Stimulated activated CD4-positive, alpha-beta T cell treated with anti-CD3 and anti-CD28 coated beads, TNF-alpha, amount 100 ng/mL, for 1 hour (primary cell): ENCODE measurements at regions not wholly inside any gene's neighbourhood (a gene's known extent, or its start where the extent isn't known, plus 50 kb on each side); places are given as distances from the start of the nearest gene placed in this dataset.

Source experiments
- DNase-seq, 3 donors: peaks; one replicate each; pipeline ENCODE4 v3.0.0-alpha.2; 2020; ENCODE audit warnings: low read depth in 3 of 3, low spot score in 1 of 3

GRCh38 chr2:160630801-160631590, 137.4 kb upstream of the RBMS1 start:
- DNase-seq, result no peak

DNA sequence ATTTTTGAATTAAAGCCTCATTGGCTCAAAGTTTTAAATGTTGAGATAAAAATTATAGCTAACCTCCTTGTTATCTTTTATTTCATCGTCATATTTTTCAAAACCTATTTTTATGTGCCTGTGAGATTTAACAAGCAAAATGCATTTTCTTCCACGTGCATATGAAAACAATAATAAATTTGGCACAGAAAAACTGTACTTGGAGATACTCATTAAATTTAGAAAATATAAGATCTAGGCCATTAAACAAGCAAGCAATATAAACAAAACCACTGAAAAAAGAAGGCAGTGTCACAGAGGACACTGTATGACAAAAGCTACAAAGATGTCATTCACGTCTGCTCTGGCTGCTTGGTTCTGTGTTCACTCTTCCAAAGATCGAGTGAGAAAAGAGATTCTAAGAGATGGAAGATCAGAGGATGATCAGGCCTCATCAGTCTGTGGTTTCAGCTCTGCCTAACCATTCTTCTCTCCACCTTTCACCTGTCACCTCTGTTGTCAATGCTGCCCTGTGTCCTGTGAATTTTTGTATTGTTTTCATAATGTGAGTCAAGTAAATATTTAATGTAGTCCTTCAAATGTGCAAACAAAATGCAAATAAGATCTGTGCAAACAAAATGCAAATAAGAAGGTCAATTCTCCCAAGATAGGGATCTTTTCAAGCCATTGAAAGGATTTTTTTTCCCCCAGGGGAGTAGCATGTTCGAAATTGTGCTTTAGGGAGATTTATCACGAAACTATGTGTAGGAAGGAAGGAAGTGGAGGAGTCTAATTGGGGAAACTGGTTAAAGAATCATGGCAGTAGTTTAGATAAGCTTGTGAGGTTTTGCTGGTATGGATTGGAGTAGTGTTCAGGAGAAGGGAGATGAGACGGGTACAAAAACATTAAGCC, 138.7 kb upstream of the RBMS1 start:
- no peak for DNase-seq

- DNase-seq, result no peak
These were observed 140.8 kb upstream of the RBMS1 start for GRCh38 chr2:160634436-160634835.

DNA sequence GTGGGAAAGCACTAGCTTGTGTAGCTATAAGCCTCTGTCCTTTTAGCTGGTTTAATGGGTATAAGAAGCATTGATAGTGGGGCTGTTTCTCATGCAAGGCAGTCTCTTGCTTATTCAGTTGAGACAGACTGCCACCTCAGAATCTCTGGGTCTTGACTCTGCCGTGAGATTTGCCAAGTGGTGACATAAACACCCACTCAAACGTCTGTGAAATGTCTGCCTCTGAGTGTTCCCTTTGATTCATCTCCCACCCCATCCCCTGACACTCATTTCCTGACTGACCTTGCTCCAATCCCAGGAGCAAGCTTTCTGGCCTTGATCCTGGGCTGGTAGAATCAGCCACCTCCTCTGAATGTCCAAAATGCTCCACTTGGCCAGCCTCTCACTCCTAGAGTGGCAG, 141.9 kb upstream of the RBMS1 start:
- no peak for DNase-seq

DNA sequence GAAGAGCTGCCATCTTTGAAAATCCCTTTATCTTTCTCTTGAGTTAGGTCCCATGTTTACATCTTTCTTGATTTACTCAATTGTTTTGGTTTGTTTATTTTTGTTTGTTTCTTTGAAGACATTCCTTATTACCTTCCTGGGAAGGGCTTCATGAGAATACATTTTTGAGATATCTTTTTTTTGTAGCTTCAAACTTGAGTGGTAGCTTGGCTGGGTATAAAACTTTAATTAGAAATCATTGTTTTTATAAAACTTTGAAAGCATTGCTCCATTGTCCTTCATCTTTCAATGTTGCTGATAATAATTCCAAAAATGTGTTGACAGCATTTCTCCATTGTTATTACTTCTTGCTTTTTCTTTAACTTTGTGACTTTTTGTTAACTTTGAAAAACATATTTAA, 145.9 kb upstream of the RBMS1 start:
- DNase-seq, result no peak

DNA sequence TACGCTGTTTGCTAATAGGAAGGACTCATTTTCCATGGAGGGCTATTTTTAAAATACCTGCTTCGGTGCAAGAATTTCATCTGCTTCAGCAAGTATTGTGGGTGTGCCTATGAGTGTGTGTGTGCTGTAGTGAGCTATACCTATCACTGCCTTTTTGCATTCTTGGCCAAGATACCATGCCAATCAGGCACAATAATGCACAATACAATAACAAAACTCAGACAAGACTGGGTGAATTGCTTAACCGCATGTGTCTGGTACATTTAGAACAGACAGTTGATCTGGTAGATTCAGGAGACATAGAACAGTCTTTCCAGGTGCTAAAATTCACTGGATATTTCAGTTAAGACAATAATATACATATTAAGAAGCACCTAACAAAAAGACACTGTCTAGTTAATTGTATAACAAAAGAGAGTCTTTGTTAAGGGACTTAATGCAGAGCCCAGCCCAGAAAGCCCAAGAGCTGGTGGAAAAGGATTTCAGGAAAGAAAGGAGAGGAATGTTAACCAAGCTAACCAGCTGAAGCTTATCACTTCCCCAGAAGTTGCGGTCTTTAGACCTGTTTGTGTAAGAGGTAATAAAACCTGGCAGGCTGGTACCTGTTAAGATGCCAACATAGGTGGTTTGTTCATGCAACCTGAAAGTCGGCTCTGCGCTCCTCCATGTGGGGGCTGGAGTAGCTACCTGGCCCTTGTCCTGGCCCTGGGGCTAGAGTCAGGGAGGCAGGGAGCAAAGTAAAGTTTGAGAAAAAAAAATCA, 153.3 kb upstream of the RBMS1 start:
- DNase-seq, result no peak

DNA sequence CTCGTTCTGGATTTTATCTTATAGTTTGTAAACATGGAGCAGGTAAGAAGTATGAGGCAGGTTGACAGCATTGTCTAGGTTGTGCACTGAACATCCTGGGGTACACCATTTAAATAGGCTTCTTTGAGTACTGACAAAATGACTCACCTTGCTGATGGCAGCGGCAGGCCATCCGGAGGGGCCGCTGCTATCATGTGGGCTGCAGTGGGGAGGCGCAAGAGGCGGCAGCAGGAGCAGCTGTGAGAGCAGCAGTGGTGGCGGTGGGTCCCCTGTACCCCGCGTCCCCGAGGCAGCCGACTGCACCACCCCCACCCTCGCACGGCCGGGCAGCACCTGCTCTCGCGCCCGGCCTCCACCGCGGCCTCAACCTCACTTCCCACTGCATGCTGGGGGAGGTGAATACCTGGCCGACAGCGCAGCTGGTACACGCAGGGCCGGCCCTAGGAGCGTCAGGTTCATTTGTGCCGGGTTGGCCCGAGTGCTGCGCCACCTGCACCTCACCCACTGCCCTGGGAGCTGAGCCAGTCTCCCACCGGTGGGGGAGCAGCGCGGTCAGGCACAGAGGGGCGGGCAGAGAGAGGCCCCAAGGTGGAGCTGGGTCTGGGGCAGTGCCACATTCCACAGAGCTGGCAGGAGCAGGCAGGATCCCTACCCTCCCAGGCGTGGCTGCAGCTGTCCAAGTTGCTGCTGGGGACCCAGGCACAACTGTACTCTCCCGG, 154.5 kb upstream of the RBMS1 start:
- no peak for DNase-seq

- no peak for DNase-seq
These were observed 156.1 kb upstream of the RBMS1 start for GRCh38 chr2:160649698-160650097.

DNA sequence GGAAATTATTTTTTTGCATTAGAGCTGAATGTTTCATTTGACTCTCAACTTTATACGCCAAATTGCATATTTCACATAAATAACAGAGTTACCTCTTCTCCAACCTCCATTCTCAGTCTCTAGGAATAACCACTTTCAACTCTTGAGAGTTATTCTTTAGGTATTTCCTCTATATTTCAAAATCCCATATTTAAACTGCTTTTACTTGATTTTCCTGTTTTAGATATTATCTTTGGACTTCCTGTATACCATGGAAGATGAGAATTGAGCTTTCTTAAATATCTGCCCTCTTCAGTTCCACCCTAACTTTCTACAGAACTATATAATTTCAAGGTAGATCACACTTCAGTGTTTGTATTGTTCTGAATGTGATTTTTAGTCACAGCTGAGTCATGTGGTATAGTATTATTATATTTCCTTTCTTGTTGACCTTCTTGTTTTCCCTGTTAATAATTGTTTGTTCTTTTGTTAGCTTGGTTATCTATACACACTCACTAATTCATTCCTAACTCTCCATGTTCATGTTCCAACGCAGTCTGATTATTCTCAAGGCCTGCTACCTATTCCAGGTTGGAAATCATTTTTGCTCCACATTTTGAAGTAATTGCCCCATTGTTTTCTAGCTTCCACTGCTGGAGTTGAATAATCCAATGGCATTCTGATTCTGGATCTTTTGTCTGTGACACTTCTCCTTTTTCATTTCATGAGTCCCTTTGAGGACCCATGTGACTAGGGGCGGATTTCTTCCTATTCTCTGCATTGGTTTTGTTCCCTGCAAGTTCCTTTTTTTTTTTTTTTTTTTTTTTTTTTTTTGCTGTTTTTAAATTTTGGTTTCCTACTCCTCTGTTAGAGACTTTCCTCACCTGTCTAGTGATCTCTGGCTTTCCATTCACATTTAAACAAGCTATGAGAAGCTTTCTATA, 156.8 kb upstream of the RBMS1 start:
- no peak for DNase-seq

DNA sequence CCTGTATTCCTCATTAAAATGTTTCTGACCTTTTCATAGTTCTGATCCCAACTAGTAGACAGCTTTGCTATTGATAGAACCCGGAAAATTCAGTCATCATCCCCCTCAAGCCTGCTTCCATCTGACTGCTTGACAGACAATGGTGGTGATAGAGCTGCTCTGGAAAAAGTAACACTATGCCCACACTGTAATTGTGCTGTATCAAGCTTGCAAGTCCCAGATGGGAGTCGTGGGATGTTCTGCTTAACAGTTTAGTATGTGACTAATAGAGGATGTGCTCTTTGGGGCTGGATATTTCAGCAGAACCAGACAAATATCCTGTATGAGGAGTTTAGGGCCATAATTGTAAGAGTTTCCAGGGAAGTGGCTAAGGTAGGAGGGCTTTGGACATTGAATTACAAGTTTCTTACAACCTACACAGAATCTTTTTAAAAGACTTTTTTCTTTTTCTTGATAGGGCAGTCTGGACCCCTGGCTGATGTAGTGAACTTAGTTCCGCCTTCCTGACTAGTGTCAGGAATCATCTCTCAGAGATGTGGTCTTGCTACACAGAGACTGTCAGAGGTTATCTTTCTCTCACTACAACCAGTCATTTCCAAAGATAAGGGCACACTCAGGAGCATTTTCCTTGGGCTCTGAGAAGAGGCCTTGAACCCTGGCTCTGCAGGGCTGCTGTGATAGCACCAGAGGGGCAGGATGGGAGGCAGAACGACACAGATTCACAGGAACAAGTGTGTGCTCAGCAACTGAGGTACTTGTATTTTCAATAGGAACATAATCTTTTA, 158.0 kb upstream of the RBMS1 start:
- no peak for DNase-seq

DNA sequence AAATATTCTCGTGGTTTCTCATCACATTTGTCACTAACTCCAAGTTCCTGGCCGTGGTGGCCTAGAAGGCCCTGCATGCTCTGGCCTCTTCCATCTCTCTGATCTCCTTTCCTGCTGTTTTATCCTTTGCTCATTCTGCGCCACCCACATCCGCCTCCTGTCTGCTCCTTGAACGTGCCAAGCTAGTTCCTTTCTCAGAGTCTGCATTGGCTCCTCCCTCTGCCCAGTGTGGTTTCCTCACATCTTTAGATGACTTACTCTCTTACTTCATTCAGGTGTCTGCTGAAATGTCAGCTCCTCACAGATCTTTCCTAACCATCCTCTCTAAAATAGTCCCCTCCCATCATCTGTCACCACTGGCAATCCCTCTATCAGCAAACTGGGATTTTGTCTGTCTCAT, 158.6 kb upstream of the RBMS1 start:
- DNase-seq, result peak; percentile 7 to 25 (median 20)

- DNase-seq, result no peak
These were observed 163.6 kb upstream of the RBMS1 start for GRCh38 chr2:160657196-160657595.

- no peak for DNase-seq
These were observed 165.2 kb upstream of the RBMS1 start for GRCh38 chr2:160658851-160659250.

DNA sequence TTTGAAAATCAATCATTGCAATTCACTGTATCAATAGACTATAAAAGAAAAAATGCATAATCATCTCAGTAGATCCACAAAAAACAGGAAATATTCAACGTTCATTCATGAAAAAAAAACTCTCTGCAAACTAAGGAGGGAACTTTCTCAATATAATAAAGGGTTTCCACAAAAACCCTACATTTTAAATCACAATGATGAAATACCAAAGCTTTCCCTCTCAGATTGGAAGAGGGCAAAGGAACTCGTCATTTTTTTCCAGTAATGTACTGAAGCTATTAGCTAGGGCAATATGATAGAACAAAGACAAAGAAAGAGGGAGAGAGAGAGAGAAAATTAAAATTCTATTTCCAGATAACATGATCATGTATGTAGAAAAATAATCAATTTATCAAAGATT, 167.1 kb upstream of the RBMS1 start:
- DNase-seq, result no peak

- DNase-seq, result no peak
These were observed 171.1 kb upstream of the RBMS1 start for GRCh38 chr2:160664603-160665140.

- no peak for DNase-seq
These were observed 172.8 kb upstream of the RBMS1 start for GRCh38 chr2:160666154-160667060.

GRCh38 chr2:160667811-160668210, 174.2 kb upstream of the RBMS1 start:
- DNase-seq, result no peak

DNA sequence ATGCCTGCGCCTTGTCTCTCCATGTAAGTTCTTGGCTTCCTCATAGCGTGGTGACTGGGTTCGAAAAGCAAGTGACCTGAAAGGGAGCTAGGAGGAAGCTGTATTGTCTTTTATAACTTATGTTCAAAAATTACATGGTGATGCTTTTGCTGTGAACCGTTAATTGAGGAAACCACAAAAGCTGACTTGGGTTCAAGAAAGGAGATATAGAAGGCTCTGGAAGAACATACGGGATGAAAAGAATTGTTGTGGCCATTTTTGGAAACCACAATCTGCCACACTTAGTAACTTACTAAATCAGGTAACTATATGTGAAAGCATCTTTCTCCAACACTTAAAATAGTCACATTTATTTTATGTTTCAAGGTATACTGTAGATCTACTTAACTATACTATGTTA, 177.0 kb upstream of the RBMS1 start:
- DNase-seq, result no peak
